Esophagus squamous epithelium (tissue), 4 donors: ENCODE measurements at regions not wholly inside any gene's neighbourhood (a gene's known extent, or its start where the extent isn't known, plus 50 kb on each side); places are given as distances from the start of the nearest gene placed in this dataset.

Experiments used
- POLR2A ChIP-seq, 4 donors: fragments of 450-650 bp; IDR thresholded peaks; one replicate each; pipeline ENCODE4 v1.6.1; 2017; ENCODE audit warnings: antibody characterized with exemption in 4 of 4, mild to moderate bottlenecking in 4 of 4, moderate library complexity in 3 of 4
- TF ChIP-seq, protein P1 (sequence below), 6 experiments: fragments of 450-650 bp in 4 of 6; fragments of 200-600 bp in 2 of 6; sonication (generic) in 2 of 6; IDR thresholded peaks; one replicate each; pipeline ENCODE4 v1.5.1; 2016 to 2019; ENCODE audit warnings: antibody characterized with exemption in 6 of 6, mild to moderate bottlenecking in 4 of 6, moderate library complexity in 4 of 6

DNA sequence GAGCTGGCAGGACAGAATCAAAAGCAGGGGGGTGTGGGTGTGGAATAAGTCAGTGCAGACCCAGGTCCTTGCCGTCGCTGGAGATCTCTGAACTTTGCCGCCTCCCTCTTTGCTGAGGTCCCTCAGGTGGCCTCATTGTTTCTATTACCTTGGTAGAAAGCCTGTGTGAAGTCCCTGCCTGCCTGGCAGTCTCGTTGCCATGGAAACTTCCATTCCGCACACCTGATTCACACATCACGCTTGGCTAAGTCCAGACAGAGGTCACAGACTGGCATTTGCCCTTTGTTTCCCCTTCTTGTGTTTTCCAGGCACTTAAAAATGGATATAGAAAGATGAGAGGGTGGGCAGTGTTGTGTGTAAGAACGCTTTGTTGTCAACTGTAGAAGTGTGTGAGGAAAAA is 260.6 kb downstream of the PRL start:
- TF ChIP-seq, protein P1, sequence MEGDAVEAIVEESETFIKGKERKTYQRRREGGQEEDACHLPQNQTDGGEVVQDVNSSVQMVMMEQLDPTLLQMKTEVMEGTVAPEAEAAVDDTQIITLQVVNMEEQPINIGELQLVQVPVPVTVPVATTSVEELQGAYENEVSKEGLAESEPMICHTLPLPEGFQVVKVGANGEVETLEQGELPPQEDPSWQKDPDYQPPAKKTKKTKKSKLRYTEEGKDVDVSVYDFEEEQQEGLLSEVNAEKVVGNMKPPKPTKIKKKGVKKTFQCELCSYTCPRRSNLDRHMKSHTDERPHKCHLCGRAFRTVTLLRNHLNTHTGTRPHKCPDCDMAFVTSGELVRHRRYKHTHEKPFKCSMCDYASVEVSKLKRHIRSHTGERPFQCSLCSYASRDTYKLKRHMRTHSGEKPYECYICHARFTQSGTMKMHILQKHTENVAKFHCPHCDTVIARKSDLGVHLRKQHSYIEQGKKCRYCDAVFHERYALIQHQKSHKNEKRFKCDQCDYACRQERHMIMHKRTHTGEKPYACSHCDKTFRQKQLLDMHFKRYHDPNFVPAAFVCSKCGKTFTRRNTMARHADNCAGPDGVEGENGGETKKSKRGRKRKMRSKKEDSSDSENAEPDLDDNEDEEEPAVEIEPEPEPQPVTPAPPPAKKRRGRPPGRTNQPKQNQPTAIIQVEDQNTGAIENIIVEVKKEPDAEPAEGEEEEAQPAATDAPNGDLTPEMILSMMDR (IDR thresholded peaks at IDR 0.05) = no peak
- TF ChIP-seq POLR2A (IDR thresholded peaks at IDR 0.05) = no peak
